ENCODE measurements at regions not wholly inside any gene's neighbourhood (a gene's known extent, or its start where the extent isn't known, plus 50 kb on each side); places are given as distances from the start of the nearest gene placed in this dataset.
A peak's percentile ranks its signal among the peaks of the same experiment; 100 is the strongest.

DNA sequence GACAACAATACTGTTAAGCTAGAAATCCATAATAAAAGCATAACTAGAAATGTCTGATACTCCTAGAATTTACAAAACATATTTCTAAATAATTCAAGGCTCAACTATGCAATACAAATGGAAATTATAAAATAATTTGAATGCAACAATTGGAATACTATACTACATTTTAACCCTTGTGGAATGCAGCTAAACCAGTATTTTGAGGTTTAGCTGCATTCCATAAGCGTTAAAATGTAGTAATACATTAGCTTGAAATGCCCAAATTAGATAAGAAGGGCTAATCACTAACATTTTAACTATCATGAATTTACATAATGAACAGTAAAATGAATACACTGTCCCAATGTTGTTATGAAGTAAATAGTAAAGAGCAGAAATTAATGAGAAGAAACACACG is 617.2 kb upstream of the CHORDC1 start:
- H2BK15ac ChIP-seq (replicated peaks; ENCODE audit: low read depth), result no peak overlapping the region
- WGBS (ENCODE audit: extremely low coverage, insufficient coverage, low lambda C conversion rate), result no CpG with 5 or more reads among the region's 2 CpGs
- no peaks in the 10 kb centered on the region for H3K79me1 ChIP-seq (ENCODE audit: low read length)
- no peaks in the 10 kb centered on the region for H3K27me3 ChIP-seq (ENCODE audit: insufficient read depth, low read length, poor library complexity)
- no peak overlapping the region for H2BK5ac ChIP-seq (ENCODE audit: low read length)
- no peak overlapping the region for H3K27ac ChIP-seq (ENCODE audit: low read depth, low read length)
- no peak overlapping the region for H3K56ac ChIP-seq (ENCODE audit: low read length)
- no peak overlapping the region for H3K4ac ChIP-seq (ENCODE audit: low read depth, low read length)
- H3K79me2 ChIP-seq (ENCODE audit: control insufficient read depth, insufficient read depth, low read length), result no peaks in the 10 kb centered on the region
- H2BK120ac ChIP-seq (ENCODE audit: low read depth, low read length), result no peak overlapping the region
- H3K4me1 ChIP-seq (ENCODE audit: control insufficient read depth, low read depth, low read length), result peaks cover 2% of the 10 kb centered on the region
- DNase-seq, result peak; percentile 19
- no peak overlapping the region for H3K4me3 ChIP-seq (ENCODE audit: low read length)
- no peak overlapping the region for H4K8ac ChIP-seq (ENCODE audit: low read depth, low read length)
- no peaks in the 10 kb centered on the region for H3K36me3 ChIP-seq (ENCODE audit: control insufficient read depth, insufficient read depth, low read length)
- H3K18ac ChIP-seq (ENCODE audit: low read length), result no peak overlapping the region
- H3K4me2 ChIP-seq (ENCODE audit: low read length), result no peak overlapping the region
- H2AK5ac ChIP-seq (ENCODE audit: low read length), result no peak overlapping the region
- H3K9ac ChIP-seq (ENCODE audit: low read length), result no peak overlapping the region
- H4K5ac ChIP-seq (ENCODE audit: low read length), result no peak overlapping the region
- no peak overlapping the region for H3K23ac ChIP-seq (ENCODE audit: low read length)

DNA sequence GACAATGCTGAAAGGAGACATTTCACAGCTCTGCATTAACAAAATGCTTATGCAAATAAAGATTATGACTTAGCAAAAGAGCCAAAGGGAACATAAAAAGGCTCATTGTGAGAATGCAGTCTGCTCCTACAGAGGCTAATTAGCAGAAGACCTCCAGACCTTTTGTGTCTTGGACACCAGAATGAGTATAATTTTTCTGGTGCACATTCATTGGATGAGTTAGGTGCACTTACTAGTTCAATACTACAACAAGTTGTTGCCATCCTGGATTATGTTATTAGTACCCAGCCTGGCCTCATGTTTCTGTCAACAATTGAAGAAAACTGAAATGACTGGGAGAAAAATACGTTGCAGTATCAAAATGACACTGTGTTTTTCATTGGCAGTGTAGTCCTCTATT is 613.2 kb upstream of the CHORDC1 start:
- Histone ChIP-seq H3K79me1 (ENCODE audit: low read length) (no peaks in the 10 kb centered on the region), H2BK15ac (replicated peaks; ENCODE audit: low read depth) (no peak overlapping the region), H3K27ac (ENCODE audit: low read depth, low read length) (no peak overlapping the region), H3K79me2 (ENCODE audit: control insufficient read depth, insufficient read depth, low read length) (no peaks in the 10 kb centered on the region), H3K23ac (ENCODE audit: low read length) (no peak overlapping the region), H3K4me3 (ENCODE audit: low read length) (no peak overlapping the region), H3K27me3 (ENCODE audit: insufficient read depth, low read length, poor library complexity) (no peaks in the 10 kb centered on the region), H3K36me3 (ENCODE audit: control insufficient read depth, insufficient read depth, low read length) (no peaks in the 10 kb centered on the region), H4K8ac (ENCODE audit: low read depth, low read length) (no peak overlapping the region), H2BK120ac (ENCODE audit: low read depth, low read length) (no peak overlapping the region), H3K56ac (ENCODE audit: low read length) (no peak overlapping the region), H3K18ac (ENCODE audit: low read length) (no peak overlapping the region), H3K4me2 (ENCODE audit: low read length) (no peak overlapping the region), H3K9ac (ENCODE audit: low read length) (no peak overlapping the region), H2BK5ac (ENCODE audit: low read length) (no peak overlapping the region), H3K4me1 (ENCODE audit: control insufficient read depth, low read depth, low read length) (peaks cover 2% of the 10 kb centered on the region), H3K4ac (ENCODE audit: low read depth, low read length) (no peak overlapping the region), H2AK5ac (ENCODE audit: low read length) (no peak overlapping the region), H4K5ac (ENCODE audit: low read length) (no peak overlapping the region)
- no CpG with 5 or more reads among the region's 1 CpG for WGBS (ENCODE audit: extremely low coverage, insufficient coverage, low lambda C conversion rate)
- DNase-seq, result no peak

- H2AK5ac ChIP-seq (ENCODE audit: low read length), result no peak overlapping the region
- no peaks in the 10 kb centered on the region for H3K4me1 ChIP-seq (ENCODE audit: control insufficient read depth, low read depth, low read length)
- H3K18ac ChIP-seq (ENCODE audit: low read length), result no peak overlapping the region
- H3K36me3 ChIP-seq (ENCODE audit: control insufficient read depth, insufficient read depth, low read length), result no peaks in the 10 kb centered on the region
- no peak for DNase-seq
- no CpG with 5 or more reads among the region's 4 CpGs for WGBS (ENCODE audit: extremely low coverage, insufficient coverage, low lambda C conversion rate)
- no peak overlapping the region for H3K4me3 ChIP-seq (ENCODE audit: low read length)
- H3K4me2 ChIP-seq (ENCODE audit: low read length), result no peak overlapping the region
- no peak overlapping the region for H2BK120ac ChIP-seq (ENCODE audit: low read depth, low read length)
- H2BK15ac ChIP-seq (replicated peaks; ENCODE audit: low read depth), result no peak overlapping the region
- H2BK5ac ChIP-seq (ENCODE audit: low read length), result no peak overlapping the region
- no peak overlapping the region for H4K5ac ChIP-seq (ENCODE audit: low read length)
- H3K79me2 ChIP-seq (ENCODE audit: control insufficient read depth, insufficient read depth, low read length), result no peaks in the 10 kb centered on the region
- no peak overlapping the region for H3K4ac ChIP-seq (ENCODE audit: low read depth, low read length)
- H3K56ac ChIP-seq (ENCODE audit: low read length), result no peak overlapping the region
- no peaks in the 10 kb centered on the region for H3K27me3 ChIP-seq (ENCODE audit: insufficient read depth, low read length, poor library complexity)
- H3K27ac ChIP-seq (ENCODE audit: low read depth, low read length), result no peak overlapping the region
- H4K8ac ChIP-seq (ENCODE audit: low read depth, low read length), result peak overlapping the region; percentile 65
- H3K9ac ChIP-seq (ENCODE audit: low read length), result no peak overlapping the region
- H3K23ac ChIP-seq (ENCODE audit: low read length), result no peak overlapping the region
- H3K79me1 ChIP-seq (ENCODE audit: low read length), result no peaks in the 10 kb centered on the region
These were observed 600.6 kb upstream of the CHORDC1 start for GRCh38 chr11:90823446-90823845.

- no peak overlapping the region for H4K5ac ChIP-seq (ENCODE audit: low read length)
- no peaks in the 10 kb centered on the region for H3K27me3 ChIP-seq (ENCODE audit: insufficient read depth, low read length, poor library complexity)
- H4K8ac ChIP-seq (ENCODE audit: low read depth, low read length), result no peak overlapping the region
- WGBS (ENCODE audit: extremely low coverage, insufficient coverage, low lambda C conversion rate), result no CpG with 5 or more reads among the region's 5 CpGs
- DNase-seq, result no peak
- no peak overlapping the region for H3K4ac ChIP-seq (ENCODE audit: low read depth, low read length)
- H2BK120ac ChIP-seq (ENCODE audit: low read depth, low read length), result no peak overlapping the region
- no peaks in the 10 kb centered on the region for H3K79me2 ChIP-seq (ENCODE audit: control insufficient read depth, insufficient read depth, low read length)
- no peak overlapping the region for H2AK5ac ChIP-seq (ENCODE audit: low read length)
- H3K56ac ChIP-seq (ENCODE audit: low read length), result no peak overlapping the region
- H3K9ac ChIP-seq (ENCODE audit: low read length), result no peak overlapping the region
- H3K4me3 ChIP-seq (ENCODE audit: low read length), result no peak overlapping the region
- H3K4me1 ChIP-seq (ENCODE audit: control insufficient read depth, low read depth, low read length), result no peaks in the 10 kb centered on the region
- no peaks in the 10 kb centered on the region for H3K36me3 ChIP-seq (ENCODE audit: control insufficient read depth, insufficient read depth, low read length)
- no peak overlapping the region for H2BK15ac ChIP-seq (replicated peaks; ENCODE audit: low read depth)
- H2BK5ac ChIP-seq (ENCODE audit: low read length), result no peak overlapping the region
- no peaks in the 10 kb centered on the region for H3K79me1 ChIP-seq (ENCODE audit: low read length)
- H3K18ac ChIP-seq (ENCODE audit: low read length), result no peak overlapping the region
- H3K27ac ChIP-seq (ENCODE audit: low read depth, low read length), result no peak overlapping the region
- H3K23ac ChIP-seq (ENCODE audit: low read length), result no peak overlapping the region
- no peak overlapping the region for H3K4me2 ChIP-seq (ENCODE audit: low read length)
These were observed 600.1 kb upstream of the CHORDC1 start for GRCh38 chr11:90822996-90823395.

GRCh38 chr11:90818196-90818745 is 595.4 kb upstream of the CHORDC1 start:
- Histone ChIP-seq H3K4ac (ENCODE audit: low read depth, low read length) (no peak overlapping the region), H2BK15ac (replicated peaks; ENCODE audit: low read depth) (no peak overlapping the region), H3K79me1 (ENCODE audit: low read length) (no peaks in the 10 kb centered on the region), H3K27ac (ENCODE audit: low read depth, low read length) (no peak overlapping the region), H3K79me2 (ENCODE audit: control insufficient read depth, insufficient read depth, low read length) (no peaks in the 10 kb centered on the region), H3K4me3 (ENCODE audit: low read length) (no peak overlapping the region), H3K36me3 (ENCODE audit: control insufficient read depth, insufficient read depth, low read length) (no peaks in the 10 kb centered on the region), H2BK5ac (ENCODE audit: low read length) (no peak overlapping the region), H3K27me3 (ENCODE audit: insufficient read depth, low read length, poor library complexity) (no peaks in the 10 kb centered on the region), H3K23ac (ENCODE audit: low read length) (no peak overlapping the region), H4K5ac (ENCODE audit: low read length) (no peak overlapping the region), H4K8ac (ENCODE audit: low read depth, low read length) (no peak overlapping the region), H3K9ac (ENCODE audit: low read length) (no peak overlapping the region), H2BK120ac (ENCODE audit: low read depth, low read length) (no peak overlapping the region), H3K4me1 (ENCODE audit: control insufficient read depth, low read depth, low read length) (no peaks in the 10 kb centered on the region), H3K18ac (ENCODE audit: low read length) (no peak overlapping the region), H3K4me2 (ENCODE audit: low read length) (no peak overlapping the region), H2AK5ac (ENCODE audit: low read length) (no peak overlapping the region), H3K56ac (ENCODE audit: low read length) (no peak overlapping the region)
- DNase-seq, result no peak
- no CpG with 5 or more reads among the region's 1 CpG for WGBS (ENCODE audit: extremely low coverage, insufficient coverage, low lambda C conversion rate)

- H3K79me1 ChIP-seq (ENCODE audit: low read length), result no peaks in the 10 kb centered on the region
- no peaks in the 10 kb centered on the region for H3K27me3 ChIP-seq (ENCODE audit: insufficient read depth, low read length, poor library complexity)
- H2BK15ac ChIP-seq (replicated peaks; ENCODE audit: low read depth), result no peak overlapping the region
- no peak overlapping the region for H3K23ac ChIP-seq (ENCODE audit: low read length)
- no peak overlapping the region for H2AK5ac ChIP-seq (ENCODE audit: low read length)
- no peak overlapping the region for H4K8ac ChIP-seq (ENCODE audit: low read depth, low read length)
- H3K4me1 ChIP-seq (ENCODE audit: control insufficient read depth, low read depth, low read length), result no peaks in the 10 kb centered on the region
- DNase-seq, result no peak
- no peak overlapping the region for H3K18ac ChIP-seq (ENCODE audit: low read length)
- H3K4ac ChIP-seq (ENCODE audit: low read depth, low read length), result no peak overlapping the region
- H3K79me2 ChIP-seq (ENCODE audit: control insufficient read depth, insufficient read depth, low read length), result no peaks in the 10 kb centered on the region
- H3K56ac ChIP-seq (ENCODE audit: low read length), result no peak overlapping the region
- no CpG with 5 or more reads among the region's 5 CpGs for WGBS (ENCODE audit: extremely low coverage, insufficient coverage, low lambda C conversion rate)
- H3K4me3 ChIP-seq (ENCODE audit: low read length), result no peak overlapping the region
- H3K4me2 ChIP-seq (ENCODE audit: low read length), result no peak overlapping the region
- no peak overlapping the region for H4K5ac ChIP-seq (ENCODE audit: low read length)
- H3K27ac ChIP-seq (ENCODE audit: low read depth, low read length), result no peak overlapping the region
- no peak overlapping the region for H2BK120ac ChIP-seq (ENCODE audit: low read depth, low read length)
- no peak overlapping the region for H3K9ac ChIP-seq (ENCODE audit: low read length)
- H3K36me3 ChIP-seq (ENCODE audit: control insufficient read depth, insufficient read depth, low read length), result no peaks in the 10 kb centered on the region
- H2BK5ac ChIP-seq (ENCODE audit: low read length), result no peak overlapping the region
These were observed 586.7 kb upstream of the CHORDC1 start for GRCh38 chr11:90809581-90809980.

Data from mesendoderm (in vitro differentiated cells).